Smooth muscle cell (in vitro differentiated cells): ENCODE measurements at regions not wholly inside any gene's neighbourhood (a gene's known extent, or its start where the extent isn't known, plus 50 kb on each side); places are given as distances from the start of the nearest gene placed in this dataset.
A peak's percentile ranks its signal among the peaks of the same experiment; 100 is the strongest.

ENCODE experiments used
- DNase-seq: peaks from one replicate; lab custom pipeline; 2025; ENCODE audit not compliant: unreplicated experiment; lab: John Stamatoyannopoulos, UW
- H2AFZ ChIP-seq: fragments of 200-600 bp; sonication (generic); 2 replicates; pipeline ENCODE4 v1.6.0; 2016; ENCODE audit warnings: antibody characterized with exemption, low read depth, mild to moderate bottlenecking
- H3F3A ChIP-seq: fragments of 200-600 bp; sonication (generic); 2 replicates; pipeline ENCODE4 v1.6.0; 2017; ENCODE audit warnings: antibody characterized with exemption, low read depth
- H3K27ac ChIP-seq: fragments of 200-600 bp; sonication (generic); 2 replicates; pipeline ENCODE4 v1.5.1; 2016; ENCODE audit warnings: low read depth, mild to moderate bottlenecking
- H3K27me3 ChIP-seq: fragments of 200-600 bp; sonication (generic); 2 replicates; pipeline ENCODE4 v1.6.1; 2016; ENCODE audit warnings: low read depth, mild to moderate bottlenecking
- H3K36me3 ChIP-seq: fragments of 200-600 bp; sonication (generic); 2 replicates; pipeline ENCODE4 v1.5.1; 2016; ENCODE audit warnings: low read depth
- H3K4me1 ChIP-seq: fragments of 200-600 bp; sonication (generic); 2 replicates; pipeline ENCODE4 v1.5.1; 2016; ENCODE audit warnings: low read depth
- H3K4me2 ChIP-seq: fragments of 200-600 bp; sonication (generic); 2 replicates; pipeline ENCODE4 v1.6.0; 2016; ENCODE audit warnings: mild to moderate bottlenecking
- H3K4me3 ChIP-seq: fragments of 200-600 bp; sonication (generic); 2 replicates; pipeline ENCODE4 v1.5.1; 2016; ENCODE audit warnings: mild to moderate bottlenecking
- H3K79me2 ChIP-seq: fragments of 200-600 bp; sonication (generic); 2 replicates; pipeline ENCODE4 v1.6.0; 2016; ENCODE audit warnings: low read depth, mild to moderate bottlenecking
- H3K9ac ChIP-seq: fragments of 200-600 bp; sonication (generic); 2 replicates; pipeline ENCODE4 v1.6.0; 2016; ENCODE audit warnings: low read depth
- H3K9me3 ChIP-seq: fragments of 200-600 bp; sonication (generic); replicated peaks from 2 replicates; pipeline ENCODE4 v1.5.1; 2016; ENCODE audit warnings: low read depth
- H4K20me1 ChIP-seq: fragments of 200-600 bp; sonication (generic); 2 replicates; pipeline ENCODE4 v1.6.0; 2016; ENCODE audit warnings: low read depth
- CTCF ChIP-seq: fragments of 200-600 bp; sonication (generic); IDR thresholded peaks from 2 replicates; pipeline ENCODE4 v1.5.1; 2017; ENCODE audit warnings: borderline replicate concordance, mild to moderate bottlenecking, antibody characterized with exemption; ENCODE audit not compliant: insufficient read depth, poor library complexity, severe bottlenecking
- WGBS: methylation state at CpG from one replicate; pipeline ENCODE4 v1.1.7; 2016; ENCODE audit warnings: low lambda C conversion rate; 5-methylcytosine and 5-hydroxymethylcytosine counted together

DNA sequence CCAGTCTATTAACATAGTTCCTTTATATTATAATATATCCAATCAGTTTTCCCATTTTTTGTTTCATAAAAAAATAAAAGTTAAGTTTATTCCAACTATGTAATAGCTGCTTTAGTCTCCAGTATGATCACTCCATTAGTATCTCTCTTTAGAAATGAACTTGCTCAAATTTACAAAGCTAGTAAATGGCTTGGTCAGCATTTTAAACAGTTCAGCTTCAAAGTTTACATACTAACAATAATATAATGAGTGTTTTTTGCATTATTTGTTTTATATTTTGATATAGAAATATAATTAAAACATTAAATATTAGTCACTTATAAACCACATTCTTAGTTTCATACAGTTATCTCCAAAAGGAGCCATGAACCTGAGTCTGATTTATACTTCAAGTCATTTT lies 1073.8 kb downstream of the SLITRK5 start:
- H3K9ac ChIP-seq, result no peak overlapping the region
- H4K20me1 ChIP-seq, result no peaks in the 10 kb centered on the region
- H3K79me2 ChIP-seq, result no peaks in the 10 kb centered on the region
- no peak for DNase-seq
- no peak overlapping the region for H3K4me3 ChIP-seq
- H2AFZ ChIP-seq, result no peak overlapping the region
- no peak for TF ChIP-seq CTCF
- H3K27me3 ChIP-seq, result no peaks in the 10 kb centered on the region
- no peak overlapping the region for H3K27ac ChIP-seq
- H3K36me3 ChIP-seq, result no peaks in the 10 kb centered on the region
- H3K4me1 ChIP-seq, result no peaks in the 10 kb centered on the region
- no peaks in the 10 kb centered on the region for H3F3A ChIP-seq
- H3K9me3 ChIP-seq, result no peaks in the 10 kb centered on the region
- H3K4me2 ChIP-seq, result no peak overlapping the region

- no peak overlapping the region for H3K27ac ChIP-seq
These were observed 1080.9 kb downstream of the SLITRK5 start for GRCh38 chr13:88752041-88752440.

DNA sequence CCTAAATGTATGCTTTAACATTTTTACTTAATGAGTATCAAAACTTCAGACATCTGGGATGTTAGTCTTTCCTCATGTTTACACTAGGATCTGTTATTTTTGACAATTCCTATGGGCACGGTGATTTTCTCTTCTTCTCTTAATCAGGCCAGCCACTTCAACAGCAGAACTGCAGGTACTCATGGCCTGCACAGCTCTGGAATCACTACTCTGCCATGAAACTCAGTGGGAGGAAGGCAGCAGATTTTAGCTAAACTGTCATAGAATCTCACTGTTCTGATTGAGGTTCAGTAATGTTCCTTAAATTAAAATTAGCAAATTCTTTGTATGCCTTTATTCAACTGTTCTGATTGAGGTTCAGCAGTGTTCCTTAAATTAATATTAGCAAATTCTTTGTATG lies 1083.0 kb downstream of the SLITRK5 start:
- H3K27me3 ChIP-seq, result no peaks in the 10 kb centered on the region

More at GRCh38 chr13:88752041-88752440, 1080.9 kb downstream of the SLITRK5 start:
- H3K36me3 ChIP-seq, result no peaks in the 10 kb centered on the region
- WGBS, result 12% methylated on average over 1 of the region's 1 CpG
- no peak for TF ChIP-seq CTCF
- H3K9me3 ChIP-seq, result no peaks in the 10 kb centered on the region
- no peak overlapping the region for H3K4me2 ChIP-seq
- no peaks in the 10 kb centered on the region for H3K79me2 ChIP-seq
- no peak overlapping the region for H3K9ac ChIP-seq
- DNase-seq, result no peak
- H3F3A ChIP-seq, result no peaks in the 10 kb centered on the region
- no peak overlapping the region for H3K4me3 ChIP-seq
- H3K27me3 ChIP-seq, result no peaks in the 10 kb centered on the region
- H3K4me1 ChIP-seq, result no peaks in the 10 kb centered on the region
- H4K20me1 ChIP-seq, result no peaks in the 10 kb centered on the region
- no peak overlapping the region for H2AFZ ChIP-seq

More for the DNA sequence above, 1083.0 kb downstream of the SLITRK5 start:
- no peaks in the 10 kb centered on the region for H4K20me1 ChIP-seq
- H3K4me1 ChIP-seq, result no peaks in the 10 kb centered on the region
- no peak overlapping the region for H3K4me2 ChIP-seq
- H3K27ac ChIP-seq, result no peak overlapping the region
- H3F3A ChIP-seq, result no peaks in the 10 kb centered on the region
- WGBS, result 18% methylated on average over 1 of the region's 1 CpG
- H2AFZ ChIP-seq, result peak overlapping the region; percentile 39
- no peaks in the 10 kb centered on the region for H3K9me3 ChIP-seq
- H3K9ac ChIP-seq, result no peak overlapping the region
- DNase-seq, result no peak
- H3K36me3 ChIP-seq, result no peaks in the 10 kb centered on the region
- TF ChIP-seq CTCF, result no peak
- no peaks in the 10 kb centered on the region for H3K79me2 ChIP-seq
- H3K4me3 ChIP-seq, result no peak overlapping the region
